ENCODE measurements at regions not wholly inside any gene's neighbourhood (a gene's known extent, or its start where the extent isn't known, plus 50 kb on each side); places are given as distances from the start of the nearest gene placed in this dataset.

DNA sequence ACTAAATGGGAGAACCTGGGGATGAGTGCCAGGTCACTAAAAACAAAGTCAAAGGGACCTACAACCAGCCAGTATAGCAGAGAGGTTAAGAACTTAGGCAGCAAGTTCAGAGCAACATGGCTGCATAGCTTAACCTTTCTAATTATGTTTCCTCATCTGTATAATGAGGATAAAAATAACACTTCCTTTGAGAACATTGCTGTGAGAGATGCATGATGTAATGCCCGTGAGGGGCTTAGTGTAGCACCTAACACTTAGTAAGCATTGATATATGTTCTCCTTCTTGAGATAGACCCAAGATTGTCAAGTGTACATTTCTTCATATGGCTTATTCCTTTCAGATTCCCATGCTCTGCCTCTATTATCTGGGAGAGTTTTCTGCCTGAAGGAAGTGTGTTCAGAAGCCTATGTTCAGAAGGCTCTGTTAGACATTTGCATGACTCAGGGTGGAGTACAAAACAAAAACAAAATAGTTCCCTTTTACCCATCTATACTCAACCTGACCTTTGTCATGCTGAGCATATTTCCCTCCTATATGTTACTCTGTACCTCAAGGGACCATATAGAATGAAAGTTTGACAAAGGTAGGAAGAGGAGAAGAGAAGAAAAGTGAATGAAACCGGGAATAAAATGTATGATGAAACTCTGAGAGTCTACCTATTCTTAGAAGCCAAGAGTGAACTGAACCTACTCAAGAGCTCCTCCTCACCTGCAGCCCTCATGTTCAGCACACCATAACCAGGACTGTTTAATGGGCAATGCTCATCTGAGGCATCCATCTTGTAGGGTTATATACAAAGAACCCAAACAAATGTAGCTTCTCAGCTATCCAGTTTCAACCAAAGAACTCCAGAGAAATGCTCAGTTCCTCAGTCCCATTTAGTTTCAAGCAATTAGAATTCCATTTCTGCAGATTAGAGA, 70.7 kb upstream of the KCNMB2 start:
- TF ChIP-seq POLR2AphosphoS5 (IDR thresholded peaks at IDR 0.05; ENCODE audit: low read depth, low read length) (no peak), POLR2A (IDR thresholded peaks at IDR 0.05; ENCODE audit: low read depth, low read length) (no peak), TAF1 (IDR thresholded peaks at IDR 0.05; ENCODE audit: borderline replicate concordance, low read depth, low read length) (no peak)
